HCT116 (cell line): ENCODE measurements at regions not wholly inside any gene's neighbourhood (a gene's known extent, or its start where the extent isn't known, plus 50 kb on each side); places are given as distances from the start of the nearest gene placed in this dataset.

Source experiments
- ATAC-seq: fragments of 200-7000 bp; cut with Tn5 transposase; 2 replicates; pipeline ENCODE4 v1.9.1; 2020; ENCODE audit warnings: mild to moderate bottlenecking, moderate library complexity
- BruUV-seq: library from RNA; stranded (reverse); fragments of 400-500 nt; replicated peaks from 2 replicates; lab custom pipeline; 2021; lab: Mats Ljungman, UMichigan
- CTCF ChIA-PET: fragments of 300-600 bp; sonication (Branson Sonifier 250); formaldehyde crosslinking; loops from one replicate; lab custom pipeline; 2021; ENCODE audit warnings: antibody characterized with exemption; lab: Charles Lee
- POLR2A ChIA-PET: fragments of 300-600, 350-600 bp; sonication (Branson Sonifier 250); formaldehyde crosslinking; loops from one replicate; lab custom pipeline; 2021; ENCODE audit warnings: antibody characterized with exemption; lab: Charles Lee
- RAD21 ChIA-PET, 2 experiments: fragments of 300-600 bp; sonication (Branson Sonifier 250); formaldehyde crosslinking; loops; one replicate each; lab custom pipeline; 2023; ENCODE audit warnings: low total read pairs in 2 of 2; ENCODE audit not compliant: uncharacterized antibody in 2 of 2, unreplicated experiment in 2 of 2, low non-redundant PET in 1 of 2; lab: Charles Lee
- DNase-seq: peaks from one replicate; pipeline ENCODE4 v3.0.0-alpha.2; 2010; ENCODE audit warnings: low read depth, low spot score
- H2AFZ ChIP-seq: fragments of 200-600 bp; shearing (Covaris generic), sonication (generic); 2 replicates; pipeline ENCODE4 v1.6.1; 2017; ENCODE audit warnings: low read depth, mixed run types, mixed read lengths, antibody characterized with exemption, low read length; ENCODE audit not compliant: poor library complexity, severe bottlenecking
- H3K27ac ChIP-seq: 2 replicates; pipeline ENCODE4 v1.5.1; 2012; ENCODE audit warnings: low read depth, low read length
- H3K27me3 ChIP-seq: fragments of 200-600 bp; sonication (generic); 2 replicates; pipeline ENCODE4 v1.6.1; 2016; ENCODE audit warnings: mixed run types, low read length, mixed read lengths; ENCODE audit not compliant: insufficient read depth
- H3K36me3 ChIP-seq, 2 experiments: fragments of 200-500 bp in 1 of 2; fragments of 200-600 bp in 1 of 2; sonication (Bioruptor generic) in 1 of 2; sonication (generic) in 1 of 2; 2 replicates each; pipeline versions ENCODE4 v1.5.1 to v1.6.1; 2014 to 2016; ENCODE audit warnings: low read length in 2 of 2, inconsistent platforms in 1 of 2, mixed read lengths in 1 of 2, mixed run types in 1 of 2; ENCODE audit not compliant: insufficient read depth in 2 of 2, control insufficient read depth in 1 of 2
- H3K4me1 ChIP-seq, 2 experiments: fragments of 200-600 bp in 1 of 2; sonication (generic) in 1 of 2; 2 replicates each; pipeline versions ENCODE4 v1.5.1 to v1.6.1; 2012 to 2017; ENCODE audit warnings: low read length in 2 of 2, inconsistent platforms in 1 of 2, mild to moderate bottlenecking in 1 of 2, mixed read lengths in 1 of 2, mixed run types in 1 of 2, moderate library complexity in 1 of 2; ENCODE audit not compliant: insufficient read depth in 2 of 2, control insufficient read depth in 1 of 2
- H3K4me2 ChIP-seq: fragments of 200-600 bp; sonication (generic); 2 replicates; pipeline ENCODE4 v1.6.1; 2017; ENCODE audit warnings: mixed run types, low read length, mixed read lengths
- H3K4me3 ChIP-seq, 2 experiments: fragments of 200-600 bp in 1 of 2; sonication (generic) in 1 of 2; replicated peaks in 1 of 2; 2 replicates each; pipeline ENCODE4 v1.5.1; 2011 to 2016; ENCODE audit warnings: low read length in 2 of 2, control low read depth in 1 of 2, low read depth in 1 of 2, mild to moderate bottlenecking in 1 of 2, mixed read lengths in 1 of 2, mixed run types in 1 of 2
- H3K79me2 ChIP-seq: fragments of 200-600 bp; sonication (generic); 2 replicates; pipeline ENCODE4 v1.6.1; 2017; ENCODE audit warnings: mild to moderate bottlenecking, mixed run types, low read length, moderate library complexity, mixed read lengths; ENCODE audit not compliant: insufficient read depth
- H3K9ac ChIP-seq: fragments of 200-600 bp; sonication (generic); 2 replicates; pipeline ENCODE4 v1.6.1; 2016; ENCODE audit warnings: low read length, mixed read lengths
- H3K9me2 ChIP-seq: fragments of 200-600 bp; sonication (generic), shearing (Covaris generic); 2 replicates; pipeline ENCODE4 v1.6.1; 2017; ENCODE audit warnings: mixed run types, mild to moderate bottlenecking, moderate library complexity; ENCODE audit not compliant: insufficient read depth
- H3K9me3 ChIP-seq, 2 experiments: fragments of 200-500 bp in 1 of 2; fragments of 200-600 bp in 1 of 2; sonication (Bioruptor generic) in 1 of 2; sonication (generic) in 1 of 2; 2 replicates each; pipeline ENCODE4 v1.6.1; 2014 to 2017; ENCODE audit warnings: low read length in 2 of 2, mixed read lengths in 2 of 2, inconsistent platforms in 1 of 2, low read depth in 1 of 2, mild to moderate bottlenecking in 1 of 2, mixed run types in 1 of 2, moderate library complexity in 1 of 2; ENCODE audit not compliant: control insufficient read depth in 1 of 2, insufficient read depth in 1 of 2
- H4K20me1 ChIP-seq: fragments of 200-600 bp; sonication (generic), shearing (Covaris generic); 2 replicates; pipeline ENCODE4 v1.6.1; 2017; ENCODE audit warnings: mixed run types, mild to moderate bottlenecking, moderate library complexity; ENCODE audit not compliant: insufficient read depth
- EZH2 ChIP-seq: fragments of 200-600 bp; sonication (generic); IDR thresholded peaks from 2 replicates; pipeline ENCODE4 v1.6.1; 2017; ENCODE audit warnings: antibody characterized with exemption, mixed run types
- EZH2phosphoT487 ChIP-seq: fragments of 200-600 bp; IDR thresholded peaks from 2 replicates; pipeline ENCODE4 v1.6.1; 2018; ENCODE audit warnings: antibody characterized with exemption, borderline replicate concordance
- JUND ChIP-seq: IDR thresholded peaks from 2 replicates; pipeline ENCODE4 v1.6.1; 2012
- SP1 ChIP-seq: IDR thresholded peaks from 2 replicates; pipeline ENCODE4 v1.6.1; 2012; ENCODE audit warnings: low read depth
- TCF7L2 ChIP-seq: IDR thresholded peaks from 2 replicates; pipeline ENCODE4 v1.7.0; 2011; ENCODE audit warnings: borderline replicate concordance, inconsistent platforms; ENCODE audit not compliant: insufficient read depth, insufficient read length; ENCODE audit errors: extremely low read depth
- YY1 ChIP-seq: IDR thresholded peaks from 2 replicates; pipeline ENCODE4 v1.6.1; 2011; ENCODE audit warnings: low read length, low read depth, moderate library complexity, mild to moderate bottlenecking; ENCODE audit not compliant: insufficient replicate concordance; ENCODE audit errors: extremely low read depth
- ZNF274 ChIP-seq: fragments of 200-500 bp; sonication (Bioruptor generic); IDR thresholded peaks from 2 replicates; pipeline ENCODE4 v1.6.1; 2014; ENCODE audit warnings: mild to moderate bottlenecking, low read depth, low read length, inconsistent platforms
- intact Hi-C: fragments of 100-400 bp; cut with micrococcal nuclease; formaldehyde crosslinking; loops from 2 replicates; pipeline ENCODE4 v1.10.0; 2022

GRCh38 chr2:220550995-220551700 lies 923.7 kb downstream of the SLC4A3 start (continued):
- TF ChIP-seq EZH2 = no peak
- no peak for TF ChIP-seq SP1
- no peak for TF ChIP-seq EZH2phosphoT487
- no peak for TF ChIP-seq ZNF274
- TF ChIP-seq JUND = no peak

- ChIA-PET CTCF (no interaction called here), RAD21 (no interaction called here)
- no TSS peak for BruUV-seq
Measured at GRCh38 chr2:220552790-220553535, 925.5 kb downstream of the SLC4A3 start.

More at GRCh38 chr2:220552790-220553535, 925.5 kb downstream of the SLC4A3 start:
- Histone ChIP-seq H3K4me1 (peaks cover 0 to 5% of the 10 kb centered on the region in 2 experiments; a peak in 1 of 4 replicates), H3K27me3 (no peaks in the 10 kb centered on the region), H3K9me2 (no peaks in the 10 kb centered on the region), H3K9me3 (no peaks in the 10 kb centered on the region), H3K4me3 (no peak overlapping the region), H2AFZ (no peak overlapping the region), H3K27ac (no peak overlapping the region), H4K20me1 (no peaks in the 10 kb centered on the region), H3K4me2 (no peak overlapping the region), H3K36me3 (no peaks in the 10 kb centered on the region)
- DNase-seq (no peak), ATAC-seq (no peak)
- POLR2A ChIA-PET = no interaction called here
- TF ChIP-seq YY1 = no peak
- no peak for TF ChIP-seq EZH2phosphoT487
- no peak for TF ChIP-seq EZH2
- TF ChIP-seq TCF7L2 = no peak
- TF ChIP-seq SP1 = no peak
- TF ChIP-seq, all 23 proteins: peak for 0
- H3K79me2 ChIP-seq = no peaks in the 10 kb centered on the region
- intact Hi-C loops = no loop called here
- H3K9ac ChIP-seq = no peak overlapping the region
